ENCODE measurements at regions not wholly inside any gene's neighbourhood (a gene's known extent, or its start where the extent isn't known, plus 50 kb on each side); places are given as distances from the start of the nearest gene placed in this dataset.

DNA sequence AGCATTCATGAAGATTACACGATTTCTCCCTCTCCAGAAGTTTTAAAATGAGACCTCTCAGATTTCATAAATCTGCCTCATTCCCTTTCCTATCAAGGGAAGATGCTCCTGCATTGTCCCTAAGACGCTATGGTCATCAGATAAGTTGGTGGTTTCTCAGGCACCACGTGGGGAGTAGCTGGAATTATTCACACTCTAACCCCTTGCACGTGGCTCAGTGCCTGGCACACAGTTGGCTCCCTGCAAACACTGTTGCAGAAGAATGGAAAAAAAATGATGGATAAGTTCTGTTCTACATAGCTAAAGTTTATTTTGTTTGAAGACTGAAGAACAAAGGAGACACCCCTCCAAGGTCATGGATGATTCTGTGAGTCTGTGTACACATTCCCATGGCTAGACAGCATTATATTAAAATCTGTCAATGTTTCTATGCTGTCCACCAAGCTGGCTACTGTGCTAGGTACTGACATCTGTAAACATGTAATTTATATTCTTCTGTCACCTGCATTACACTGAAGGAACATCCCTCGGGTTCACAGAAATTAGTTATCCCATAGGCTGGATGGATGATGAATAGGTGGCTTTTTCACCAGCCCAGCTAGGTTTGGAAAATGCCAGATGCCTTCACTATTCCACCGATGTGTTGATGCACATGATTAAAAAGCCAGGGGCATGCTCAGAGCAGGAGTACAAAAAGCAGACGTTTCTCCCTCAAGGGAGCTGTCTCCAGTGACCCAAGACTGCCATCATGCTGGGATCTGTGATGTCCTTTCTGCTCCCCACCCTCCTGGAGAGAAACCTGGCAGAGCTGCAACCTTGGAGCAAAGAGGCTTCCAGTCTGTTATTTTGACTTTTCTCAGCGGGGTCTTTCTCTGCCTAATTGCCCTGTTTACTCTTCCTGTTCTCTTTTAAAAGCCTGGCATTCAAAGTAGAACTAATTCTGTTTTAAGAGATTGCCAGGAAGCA lies 610.5 kb downstream of the UTRN start:
- Histone ChIP-seq H3K36me3 (no peaks in the 10 kb centered on the region), H3K27me3 (no peaks in the 10 kb centered on the region), H3K4me3 (ENCODE audit: low read depth, low read length) (no peak overlapping the region), H3K4me1 (peaks cover 17% of the 10 kb centered on the region), H3K9me3 (no peaks in the 10 kb centered on the region)
- TF ChIP-seq, protein P1, sequence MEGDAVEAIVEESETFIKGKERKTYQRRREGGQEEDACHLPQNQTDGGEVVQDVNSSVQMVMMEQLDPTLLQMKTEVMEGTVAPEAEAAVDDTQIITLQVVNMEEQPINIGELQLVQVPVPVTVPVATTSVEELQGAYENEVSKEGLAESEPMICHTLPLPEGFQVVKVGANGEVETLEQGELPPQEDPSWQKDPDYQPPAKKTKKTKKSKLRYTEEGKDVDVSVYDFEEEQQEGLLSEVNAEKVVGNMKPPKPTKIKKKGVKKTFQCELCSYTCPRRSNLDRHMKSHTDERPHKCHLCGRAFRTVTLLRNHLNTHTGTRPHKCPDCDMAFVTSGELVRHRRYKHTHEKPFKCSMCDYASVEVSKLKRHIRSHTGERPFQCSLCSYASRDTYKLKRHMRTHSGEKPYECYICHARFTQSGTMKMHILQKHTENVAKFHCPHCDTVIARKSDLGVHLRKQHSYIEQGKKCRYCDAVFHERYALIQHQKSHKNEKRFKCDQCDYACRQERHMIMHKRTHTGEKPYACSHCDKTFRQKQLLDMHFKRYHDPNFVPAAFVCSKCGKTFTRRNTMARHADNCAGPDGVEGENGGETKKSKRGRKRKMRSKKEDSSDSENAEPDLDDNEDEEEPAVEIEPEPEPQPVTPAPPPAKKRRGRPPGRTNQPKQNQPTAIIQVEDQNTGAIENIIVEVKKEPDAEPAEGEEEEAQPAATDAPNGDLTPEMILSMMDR (IDR thresholded peaks at IDR 0.05; ENCODE audit: low read depth, low read length), result peak; percentile 13; the same call in 1 of the 2 replicates
- DNase-seq, result peak; percentile 65

DNA sequence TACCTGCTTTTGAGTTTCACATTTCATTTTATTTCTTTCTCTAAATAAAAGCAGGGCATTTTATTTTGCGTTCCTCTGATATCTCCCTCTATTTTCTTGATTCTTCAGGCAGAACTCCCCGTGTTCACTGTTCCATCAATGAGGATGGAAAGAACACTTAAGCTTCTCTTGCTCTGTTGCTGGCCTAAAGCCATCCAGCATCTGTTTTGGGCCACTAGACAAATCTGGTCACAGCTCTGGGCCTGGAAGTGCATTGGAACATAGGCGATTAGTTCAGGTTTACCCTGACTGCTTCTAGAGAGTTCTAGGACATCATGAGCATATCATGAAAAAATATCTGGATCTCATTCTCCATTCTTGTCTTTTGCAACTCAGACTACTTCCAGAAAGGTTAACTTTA lies 611.2 kb downstream of the UTRN start:
- TF ChIP-seq, protein P1 (IDR thresholded peaks at IDR 0.05; ENCODE audit: low read depth, low read length), result no peak
- peak; percentile 31 for DNase-seq
- Histone ChIP-seq H3K4me3 (ENCODE audit: low read depth, low read length) (no peak overlapping the region), H3K9me3 (no peaks in the 10 kb centered on the region), H3K4me1 (peaks cover 17% of the 10 kb centered on the region), H3K36me3 (no peaks in the 10 kb centered on the region), H3K27me3 (no peaks in the 10 kb centered on the region)

DNA sequence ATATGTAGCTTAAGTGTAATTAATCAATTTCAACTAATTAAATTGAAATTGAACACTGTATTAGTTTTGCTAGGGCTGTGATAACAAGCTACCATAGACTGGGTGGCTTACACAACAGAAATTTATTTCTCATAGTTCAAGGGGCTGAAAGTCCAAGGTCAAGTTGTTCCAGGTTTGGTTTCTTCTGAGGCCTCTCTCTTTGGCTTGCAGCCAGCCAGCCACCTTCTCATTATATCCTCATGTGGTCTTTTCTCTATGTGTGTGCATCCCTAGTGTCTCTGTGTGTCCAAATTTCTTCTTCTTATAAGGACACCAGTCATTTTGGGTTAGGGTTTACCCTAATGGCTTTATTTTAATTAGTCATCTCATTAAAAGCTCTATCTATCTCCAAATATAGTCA lies 611.7 kb downstream of the UTRN start:
- Histone ChIP-seq H3K4me3 (ENCODE audit: low read depth, low read length) (no peak overlapping the region), H3K36me3 (no peaks in the 10 kb centered on the region), H3K4me1 (peaks cover 17% of the 10 kb centered on the region), H3K27me3 (no peaks in the 10 kb centered on the region), H3K9me3 (no peaks in the 10 kb centered on the region)
- TF ChIP-seq, protein P1 (IDR thresholded peaks at IDR 0.05; ENCODE audit: low read depth, low read length), result no peak
- DNase-seq, result no peak

DNA sequence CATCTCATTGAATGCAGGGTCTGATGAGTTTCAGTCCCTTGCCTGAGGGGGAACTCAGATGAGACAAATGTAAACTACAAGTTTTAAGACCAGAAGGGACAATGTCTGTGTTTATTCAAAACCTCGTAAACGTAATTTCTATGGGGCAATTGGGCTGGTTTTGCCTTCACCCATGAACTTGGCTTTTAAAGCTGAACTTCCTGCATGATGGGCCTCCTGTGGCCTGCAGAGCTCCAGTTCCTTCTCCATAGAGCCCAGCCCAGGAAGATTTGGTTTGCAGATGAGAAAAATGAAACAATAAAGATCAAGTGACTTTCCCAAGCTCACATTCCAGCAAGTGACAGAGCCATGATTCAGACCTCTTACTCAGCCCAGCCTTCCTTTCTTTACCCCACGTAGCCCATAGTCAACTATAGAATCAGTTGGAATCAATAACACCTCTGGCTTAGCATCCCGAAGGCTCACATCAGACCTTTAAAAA lies 612.3 kb downstream of the UTRN start:
- DNase-seq, result no peak
- H3K9me3 ChIP-seq, result no peaks in the 10 kb centered on the region
- peaks cover 17% of the 10 kb centered on the region for H3K4me1 ChIP-seq
- no peaks in the 10 kb centered on the region for H3K36me3 ChIP-seq
- TF ChIP-seq, protein P1 (IDR thresholded peaks at IDR 0.05; ENCODE audit: low read depth, low read length), result no peak
- H3K4me3 ChIP-seq (ENCODE audit: low read depth, low read length), result no peak overlapping the region
- H3K27me3 ChIP-seq, result no peaks in the 10 kb centered on the region

DNA sequence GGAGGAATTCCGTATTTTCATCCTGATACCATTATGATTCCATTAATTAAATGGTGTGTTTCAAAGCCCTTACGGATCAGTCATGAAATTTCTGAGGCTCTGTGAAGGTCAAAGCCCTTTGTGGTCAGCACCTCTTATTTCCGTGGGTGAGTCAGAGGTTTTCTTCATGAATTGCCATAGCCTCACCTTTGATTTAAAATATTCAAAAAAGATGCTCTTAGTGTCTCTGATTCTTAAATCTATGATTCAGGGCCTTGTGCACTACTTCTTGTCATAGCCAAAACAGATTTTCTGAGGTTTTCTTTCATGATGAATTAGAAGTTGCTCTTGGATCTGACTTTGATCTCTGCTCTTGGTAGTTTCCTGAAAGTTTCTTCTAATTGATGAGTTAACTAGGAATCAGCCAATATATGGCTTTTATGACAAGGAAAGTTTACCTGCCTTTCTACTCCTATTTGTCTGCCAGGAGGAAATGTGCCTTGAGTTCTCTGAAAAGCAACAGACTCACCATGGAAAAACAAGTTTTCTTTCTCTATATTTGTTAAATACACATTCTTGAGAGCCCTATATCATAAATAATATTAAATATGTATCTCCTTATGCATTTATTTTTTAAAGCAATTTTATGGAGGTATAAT lies 613.0 kb downstream of the UTRN start:
- Histone ChIP-seq H3K4me1 (peaks cover 17% of the 10 kb centered on the region), H3K4me3 (ENCODE audit: low read depth, low read length) (no peak overlapping the region), H3K9me3 (no peaks in the 10 kb centered on the region), H3K27me3 (no peaks in the 10 kb centered on the region), H3K36me3 (no peaks in the 10 kb centered on the region)
- TF ChIP-seq, protein P1 (IDR thresholded peaks at IDR 0.05; ENCODE audit: low read depth, low read length), result no peak
- DNase-seq, result no peak
